ENCODE measurements at regions not wholly inside any gene's neighbourhood (a gene's known extent, or its start where the extent isn't known, plus 50 kb on each side); places are given as distances from the start of the nearest gene placed in this dataset.

- Histone ChIP-seq H3K4me3 (replicated peaks in 1 of 3; ENCODE audit: insufficient read depth in 1 of 3, low read depth in 1 of 3, low read length in 3 of 3) (no peak overlapping the region), H3K36me3 (ENCODE audit: control insufficient read depth in 2 of 2, extremely low read depth in 1 of 2, insufficient read depth in 2 of 2, low read length in 2 of 2) (no peaks in the 10 kb centered on the region), H4K20me1 (replicated peaks; ENCODE audit: control insufficient read depth, extremely low read depth, insufficient read depth, low read length) (no peaks in the 10 kb centered on the region), H3K27me3 (ENCODE audit: control insufficient read depth in 2 of 2, insufficient read depth in 2 of 2, low read length in 2 of 2) (no peaks in the 10 kb centered on the region), H3K4me2 (ENCODE audit: insufficient read depth, low read length) (no peak overlapping the region), H3K9me1 (replicated peaks; ENCODE audit: control insufficient read depth, extremely low read depth, insufficient read depth, low read length) (no peaks in the 10 kb centered on the region), H3K27ac (ENCODE audit: insufficient read depth, low read depth, low read length) (no peak overlapping the region), H3K4me1 (ENCODE audit: control insufficient read depth, extremely low read depth, insufficient read depth, low read length) (no peaks in the 10 kb centered on the region), H2AFZ (ENCODE audit: low read depth, low read length) (no peak overlapping the region), H3K9me3 (replicated peaks; ENCODE audit: control insufficient read depth, insufficient read depth, low read length) (peaks cover 3% of the 10 kb centered on the region), H3K9ac (replicated peaks; ENCODE audit: extremely low read depth, insufficient read depth, low read length) (no peak overlapping the region), H3K79me2 (ENCODE audit: control insufficient read depth, insufficient read depth, low read length) (no peaks in the 10 kb centered on the region)
- intact Hi-C loops (cut with micrococcal nuclease): no loop called here
- dilution Hi-C loops (cut with MboI; ENCODE audit: extremely low pct_ligation_motif_present, low sequenced_read_pairs): no loop called here
- BruUV-seq (replicated peaks): no TSS peak
- FAIRE-seq (no peak), DNase-seq (ENCODE audit: low read depth, low spot score) (no peak)
- CTCF ChIA-PET: no interaction called here
- TF ChIP-seq GATA2 (IDR thresholded peaks at IDR 0.05; ENCODE audit: insufficient read depth, insufficient read length, low read depth, low read length) (no peak), POLR2AphosphoS5 (IDR thresholded peaks at IDR 0.05; ENCODE audit: insufficient read depth, low read depth, low read length) (no peak), JUN (IDR thresholded peaks at IDR 0.05; ENCODE audit: borderline replicate concordance, insufficient read depth, insufficient read length, low read depth) (no peak), CTCF (IDR thresholded peaks at IDR 0.05; ENCODE audit: extremely low read depth in 1 of 2, insufficient read depth in 1 of 2, low read depth in 1 of 2, low read length in 2 of 2) (no peak), MYC (IDR thresholded peaks at IDR 0.05; ENCODE audit: low read depth, low read length) (no peak), FOS (IDR thresholded peaks at IDR 0.05; ENCODE audit: borderline replicate concordance, insufficient read depth, low read length) (no peak), EZH2 (IDR thresholded peaks at IDR 0.05; ENCODE audit: borderline replicate concordance, low read depth, low read length, severe bottlenecking) (no peak), MAX (IDR thresholded peaks at IDR 0.05; ENCODE audit: insufficient read depth, insufficient read length) (no peak), POLR2A (IDR thresholded peaks at IDR 0.05; ENCODE audit: low read depth, low read length) (no peak)
- POLR2A ChIA-PET: no interaction called here
Observed at GRCh38 chr5:118700510-118700909, 287.8 kb downstream of the DTWD2 start.
